ENCODE measurements at regions not wholly inside any gene's neighbourhood (a gene's known extent, or its start where the extent isn't known, plus 50 kb on each side); places are given as distances from the start of the nearest gene placed in this dataset.

DNA sequence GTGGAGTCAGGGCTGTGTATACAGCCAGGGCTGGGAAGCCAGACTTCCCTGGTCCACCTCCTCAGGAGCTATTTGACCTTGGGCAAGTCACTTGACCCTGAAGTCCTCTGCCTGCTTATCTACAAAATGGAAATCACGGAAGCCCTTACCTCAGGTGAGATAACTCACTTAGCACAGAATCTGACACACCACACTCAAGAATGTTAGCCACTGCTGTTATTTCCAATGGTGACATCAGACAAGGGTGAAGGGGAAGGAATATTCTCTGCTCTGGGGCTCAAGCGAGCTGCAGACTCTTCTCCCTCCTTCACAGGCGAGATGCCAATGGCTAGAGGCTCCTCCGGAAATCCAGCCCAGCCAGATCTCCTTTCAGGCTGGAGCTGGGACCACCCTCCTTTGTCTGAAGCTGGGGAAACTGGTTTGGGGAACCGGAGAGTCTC lies 189.6 kb downstream of the HAUS1 start:
- DNase-seq (ENCODE audit: low read depth in 2 of 2, low spot score in 1 of 2), result no peak

DNA sequence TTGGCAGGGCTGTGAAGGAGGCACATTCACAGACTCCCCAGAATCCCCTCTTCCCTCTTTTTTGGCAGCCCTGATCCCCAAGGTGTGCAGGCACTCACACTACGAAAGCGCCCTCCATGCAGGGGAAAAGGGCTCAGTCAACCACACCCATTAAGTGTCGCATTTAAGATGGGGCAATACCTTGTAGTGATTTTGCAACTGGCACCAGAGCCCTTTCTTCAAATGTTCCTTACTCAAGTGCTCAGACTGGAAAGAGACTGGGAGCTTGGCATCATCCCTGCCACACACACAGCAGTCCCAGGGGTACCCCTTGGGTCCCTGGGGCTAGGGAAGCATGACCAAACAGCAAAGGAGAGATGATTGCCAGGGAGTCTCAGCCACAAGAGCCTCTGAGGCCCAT lies 190.1 kb downstream of the HAUS1 start:
- no peak for DNase-seq (ENCODE audit: low read depth in 2 of 2, low spot score in 1 of 2)

DNA sequence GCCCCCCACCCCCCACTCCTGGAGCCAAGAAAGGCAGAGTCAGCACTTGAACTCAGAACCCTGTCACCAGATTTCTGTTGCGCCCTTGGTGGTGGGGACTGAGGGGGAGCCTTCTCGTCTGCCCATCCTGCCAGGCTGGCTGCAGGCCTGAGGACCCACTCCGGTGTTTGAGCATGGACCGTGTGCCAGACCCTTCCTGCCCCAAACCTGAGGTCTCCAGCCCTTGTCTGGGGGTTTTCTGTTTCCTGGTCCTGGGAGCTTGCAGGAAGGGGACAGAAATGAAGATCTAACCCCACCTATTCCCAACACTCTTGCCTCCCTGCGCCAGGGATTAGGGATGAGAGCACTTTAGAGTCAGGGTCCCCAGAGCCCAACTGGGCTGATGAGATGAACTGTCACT lies 190.6 kb downstream of the HAUS1 start:
- DNase-seq (ENCODE audit: low read depth in 2 of 2, low spot score in 1 of 2), result no peak

DNA sequence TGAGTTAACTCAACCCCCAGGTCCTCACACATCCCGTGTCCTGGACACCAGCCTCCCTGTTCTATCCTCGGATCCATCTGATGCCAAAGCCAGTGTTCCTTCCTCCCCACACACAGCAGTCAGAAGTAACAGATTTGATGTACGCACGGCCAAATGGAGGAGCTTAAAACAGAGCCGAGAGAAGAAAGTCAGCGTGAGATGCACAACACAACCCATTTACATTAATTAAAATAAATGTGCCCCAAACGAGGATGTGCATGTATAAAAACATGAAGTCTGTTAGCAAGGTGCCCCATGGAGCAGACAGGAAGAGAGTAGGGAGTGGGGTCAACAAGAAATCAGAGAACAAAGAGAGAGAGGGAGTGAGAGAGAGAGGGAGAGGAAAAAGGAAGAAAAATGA lies 191.2 kb downstream of the HAUS1 start:
- no peak for DNase-seq (ENCODE audit: low read depth in 2 of 2, low spot score in 1 of 2)

DNA sequence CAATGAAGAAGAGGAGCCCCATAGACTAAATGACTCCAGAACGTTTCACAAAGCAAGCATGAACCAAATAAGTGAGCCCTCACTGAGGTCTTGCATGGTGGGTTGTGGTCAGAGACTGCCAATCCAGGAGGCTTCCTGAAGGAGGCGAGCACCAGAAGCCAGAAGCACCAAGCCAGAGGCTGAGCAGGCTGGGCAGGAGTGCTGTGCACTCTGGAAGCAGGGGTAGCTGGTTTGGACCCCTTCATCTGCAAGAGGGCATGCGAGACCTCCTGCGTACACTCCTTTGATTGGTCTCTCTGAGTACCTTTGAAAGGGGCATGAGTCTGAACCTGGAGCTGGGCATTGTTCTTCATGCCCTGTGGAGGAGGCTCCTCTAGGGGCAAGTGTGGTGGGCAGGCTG lies 192.5 kb downstream of the HAUS1 start:
- no peak for DNase-seq (ENCODE audit: low read depth in 2 of 2, low spot score in 1 of 2)

DNA sequence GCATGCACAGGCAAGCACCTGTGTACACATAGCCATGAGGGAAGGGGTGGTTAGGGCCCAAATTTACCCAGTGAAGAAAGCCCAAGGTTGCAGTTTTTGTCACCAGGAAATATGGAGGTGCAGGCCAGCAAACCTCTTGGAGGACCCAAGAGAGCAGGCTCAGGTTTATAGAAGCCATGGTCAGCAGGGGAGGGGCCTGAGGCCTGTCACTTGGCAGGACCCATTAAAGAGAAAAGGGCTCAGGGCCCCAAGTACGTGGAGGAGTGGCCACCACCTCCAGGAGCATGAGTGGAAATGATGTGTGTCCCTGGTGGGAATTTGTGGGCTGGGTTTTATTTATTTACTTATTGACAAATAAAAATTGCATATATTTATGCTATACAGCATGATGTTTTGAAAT lies 192.9 kb downstream of the HAUS1 start:
- no peak for DNase-seq (ENCODE audit: low read depth in 2 of 2, low spot score in 1 of 2)

DNA sequence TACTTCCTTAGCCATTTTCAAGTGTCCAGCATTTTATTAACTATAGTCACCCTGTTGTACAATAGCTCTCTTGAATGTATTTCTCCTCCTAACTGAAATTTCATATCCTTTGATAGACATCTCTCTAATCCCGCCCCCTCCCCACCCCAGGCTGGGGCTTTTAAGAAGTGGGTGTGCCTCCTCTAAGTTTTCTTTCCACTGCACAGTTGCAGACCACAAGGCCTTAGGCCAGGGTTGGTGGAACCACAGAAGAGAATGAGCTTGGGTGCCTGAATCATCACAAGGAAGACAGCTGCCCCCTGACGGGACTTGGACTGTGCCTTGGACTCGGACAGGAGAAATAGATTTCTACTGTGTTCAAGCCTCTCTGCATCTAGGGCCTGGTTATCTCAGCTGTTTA lies 193.4 kb downstream of the HAUS1 start:
- no peak for DNase-seq (ENCODE audit: low read depth in 2 of 2, low spot score in 1 of 2)

DNA sequence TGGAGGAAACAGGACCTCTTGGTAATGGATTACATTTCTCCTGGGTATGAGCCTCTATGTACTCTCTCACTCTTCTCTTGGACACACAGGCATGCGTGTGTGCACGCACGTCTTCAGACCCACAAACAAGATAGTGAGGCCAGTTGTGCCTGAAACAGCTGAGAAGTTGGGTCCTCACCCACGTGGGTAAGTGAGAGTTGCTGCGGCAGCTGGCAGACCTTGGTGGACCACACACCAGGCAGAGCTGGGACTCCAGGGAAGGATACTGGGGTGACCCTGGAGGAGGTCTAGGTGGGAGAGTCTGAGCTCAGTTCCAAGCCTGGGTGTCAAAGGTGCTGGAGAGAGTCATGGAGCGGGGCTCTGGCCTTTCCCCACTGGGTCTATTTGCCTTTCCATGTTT lies 194.3 kb downstream of the HAUS1 start:
- DNase-seq (ENCODE audit: low read depth in 2 of 2, low spot score in 1 of 2), result no peak

DNA sequence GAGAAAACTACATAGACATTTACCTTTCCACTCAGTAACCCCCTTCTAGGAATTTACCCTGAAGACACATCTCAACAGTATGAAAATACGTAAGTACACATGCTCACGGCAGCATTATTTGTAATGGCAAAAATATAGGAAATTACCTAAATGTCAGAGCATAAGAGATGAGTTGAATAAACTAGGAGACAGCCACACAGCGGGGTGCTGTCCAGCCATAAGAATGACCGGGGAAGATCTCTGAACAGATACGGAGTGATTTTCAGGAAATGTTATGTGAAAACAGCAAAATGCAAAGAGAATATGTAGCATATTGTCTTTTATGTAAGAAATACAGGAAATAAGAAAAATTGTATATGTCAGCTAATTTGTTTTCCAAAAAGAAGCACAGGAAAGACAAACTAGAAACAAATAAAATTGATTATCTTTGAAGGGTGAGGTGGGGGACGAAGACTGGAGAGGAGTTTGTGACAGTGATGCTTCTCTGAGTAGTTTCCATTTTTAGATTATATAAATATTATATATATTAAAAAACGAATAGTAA lies 195.4 kb downstream of the HAUS1 start:
- no peak for DNase-seq (ENCODE audit: low read depth in 2 of 2, low spot score in 1 of 2)

DNA sequence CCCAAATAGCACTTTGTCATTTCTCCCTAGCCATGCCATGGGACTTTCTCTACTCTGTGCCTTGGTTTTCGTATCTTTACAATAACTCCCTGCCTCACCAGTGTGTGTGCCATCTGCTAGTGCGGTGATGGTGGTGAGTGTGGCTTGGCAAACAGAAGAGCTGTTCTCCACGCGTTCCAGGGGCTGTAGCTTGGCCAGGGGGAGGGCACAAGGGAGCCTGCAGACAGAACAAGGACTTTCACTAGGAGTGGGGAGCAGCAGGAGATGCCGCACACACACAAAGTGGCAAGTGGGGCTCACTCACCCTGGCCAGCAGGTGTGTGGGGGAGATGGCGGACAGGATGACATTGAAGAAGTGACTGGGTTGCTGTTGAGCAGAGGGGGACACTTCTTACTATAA lies 196.9 kb downstream of the HAUS1 start:
- no peak for DNase-seq (ENCODE audit: low read depth in 2 of 2, low spot score in 1 of 2)

DNA sequence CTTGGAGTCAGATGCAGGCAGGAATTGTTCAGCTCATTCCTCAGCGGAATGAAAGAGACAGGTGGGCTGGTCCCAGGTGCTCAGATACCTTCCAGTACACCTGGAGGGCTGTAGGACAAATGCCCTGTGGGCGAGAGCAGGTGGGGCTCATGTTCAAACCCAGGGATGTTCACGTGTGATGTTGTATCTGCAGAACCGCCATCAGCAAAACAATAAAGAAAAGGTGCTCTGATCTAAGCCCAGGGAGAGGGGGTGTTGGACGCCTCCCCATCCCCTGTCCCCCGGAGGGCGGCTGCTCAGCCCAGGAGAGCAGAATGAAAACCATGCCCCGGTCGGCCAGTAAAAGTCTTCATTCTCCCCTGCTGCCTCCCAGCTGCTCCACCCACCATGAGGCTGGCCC lies 197.4 kb downstream of the HAUS1 start:
- no peak for DNase-seq (ENCODE audit: low read depth in 2 of 2, low spot score in 1 of 2)

DNA sequence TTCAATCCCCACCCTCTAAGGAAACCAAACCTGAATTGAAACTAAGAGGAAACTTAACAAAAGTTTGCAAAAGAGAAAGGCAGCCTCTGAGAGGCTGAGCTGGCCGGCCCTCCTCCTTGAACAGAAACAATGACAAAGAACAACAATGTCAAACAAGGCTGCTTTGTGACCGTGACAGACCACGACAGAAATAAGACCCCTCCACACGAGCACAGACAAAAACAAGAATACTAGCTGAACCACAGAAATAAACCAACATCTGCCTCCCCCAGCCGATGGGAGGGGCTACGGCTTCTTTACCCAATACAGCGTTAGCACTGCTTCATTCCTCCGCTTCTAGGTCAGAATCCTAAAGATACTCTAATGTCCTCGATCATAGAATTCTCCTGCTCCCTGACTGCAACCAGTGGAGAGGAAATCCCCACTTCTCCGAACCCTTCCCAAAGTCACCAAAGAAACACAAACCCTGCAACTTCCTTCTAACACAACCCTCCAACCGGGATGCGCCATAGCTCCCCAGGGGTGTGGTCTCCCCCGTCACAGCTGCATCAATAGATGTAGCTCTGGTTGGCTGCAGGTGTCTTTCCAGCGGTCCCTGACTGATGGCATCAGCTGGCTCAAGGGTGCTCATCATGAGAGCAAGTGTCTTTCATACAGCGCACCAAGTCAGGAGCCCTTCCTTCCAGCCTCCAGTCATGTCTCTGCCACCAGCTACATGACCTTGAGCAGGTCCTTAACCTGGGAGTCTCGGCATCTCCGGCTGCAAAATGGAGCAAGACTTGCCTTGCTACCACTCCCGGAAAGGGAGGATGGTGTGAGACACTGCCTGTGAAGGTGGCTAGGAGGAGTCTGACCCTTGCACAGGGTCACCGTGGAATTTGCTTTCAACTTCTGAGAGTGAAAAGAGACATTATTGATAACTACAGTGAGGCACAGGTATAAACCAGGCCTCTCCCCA lies 198.6 kb downstream of the HAUS1 start:
- DNase-seq (ENCODE audit: low read depth in 2 of 2, low spot score in 1 of 2), result no peak

DNA sequence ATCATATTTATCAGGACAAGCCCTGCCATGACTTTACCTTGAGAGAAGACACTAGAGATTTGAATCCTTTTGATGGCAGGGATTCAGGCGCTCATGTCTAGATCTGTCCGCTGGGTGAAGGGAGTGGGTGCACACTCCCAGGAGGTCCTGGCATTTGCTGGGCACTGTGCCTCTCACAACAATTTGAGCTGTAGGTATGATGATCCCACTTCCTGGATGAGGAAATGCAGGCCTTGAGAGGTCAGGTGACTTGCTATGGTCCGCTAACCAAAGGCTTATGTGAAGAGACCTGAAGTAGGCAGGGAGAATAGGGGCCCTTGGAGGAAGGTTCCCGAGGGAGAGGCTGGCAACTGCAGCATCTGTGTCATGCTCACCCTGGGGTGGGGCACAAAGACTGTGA lies 206.1 kb downstream of the HAUS1 start:
- no peak for DNase-seq (ENCODE audit: low read depth in 2 of 2, low spot score in 1 of 2)

DNA sequence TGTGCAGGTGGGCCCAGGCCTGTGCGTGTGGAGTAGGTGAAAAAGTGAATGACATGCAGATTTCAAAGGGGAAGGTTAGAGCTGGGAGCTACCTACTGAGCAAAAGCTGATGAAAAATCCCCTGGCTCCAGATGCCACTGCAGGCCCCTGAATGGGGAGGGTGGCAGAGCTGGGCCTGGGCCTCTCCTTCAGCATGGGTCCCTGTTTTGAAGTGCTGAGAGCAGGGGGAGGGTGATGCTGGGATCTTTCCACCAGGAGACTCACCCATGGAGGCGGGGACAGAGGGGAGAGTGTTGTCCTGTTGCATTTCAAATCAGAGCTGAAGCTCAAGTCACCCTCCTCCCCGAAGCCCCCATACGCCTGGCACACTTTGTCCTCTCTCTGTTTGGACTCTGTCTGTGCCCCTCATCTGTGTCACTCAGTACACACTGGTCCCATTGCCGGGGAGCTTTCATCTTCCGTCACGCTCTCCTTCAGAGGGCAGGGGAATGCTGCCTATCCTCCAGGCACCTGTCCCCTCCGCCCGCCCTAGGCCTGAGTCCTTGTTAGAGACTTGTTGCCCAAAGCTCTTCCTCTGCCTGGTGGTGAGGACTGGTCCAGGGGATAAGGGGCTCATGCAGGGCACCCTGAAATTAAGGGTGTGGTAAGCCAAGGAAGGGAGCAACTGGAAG lies 206.6 kb downstream of the HAUS1 start:
- no peak for DNase-seq (ENCODE audit: low read depth in 2 of 2, low spot score in 1 of 2)

DNA sequence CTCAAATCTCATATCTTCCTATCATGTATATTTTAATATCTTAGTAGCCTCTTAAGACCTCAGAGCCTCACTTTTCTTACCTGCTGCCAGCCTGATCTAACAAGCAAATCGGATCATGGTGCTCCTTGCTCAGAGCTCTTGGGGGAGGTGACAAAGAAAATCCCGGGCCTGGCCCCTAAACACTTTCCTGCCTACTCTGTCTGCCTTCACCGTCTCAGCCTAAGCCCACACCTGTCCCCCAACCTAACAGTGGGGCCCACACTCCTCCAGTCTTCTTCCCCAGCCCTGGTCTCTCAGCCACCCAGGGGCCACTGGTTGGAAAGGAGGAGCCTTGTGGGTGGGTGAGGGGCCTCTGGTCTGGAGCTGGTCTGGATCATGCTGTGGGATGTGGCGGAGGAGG lies 207.3 kb downstream of the HAUS1 start:
- DNase-seq (ENCODE audit: low read depth in 2 of 2, low spot score in 1 of 2), result no peak

DNA sequence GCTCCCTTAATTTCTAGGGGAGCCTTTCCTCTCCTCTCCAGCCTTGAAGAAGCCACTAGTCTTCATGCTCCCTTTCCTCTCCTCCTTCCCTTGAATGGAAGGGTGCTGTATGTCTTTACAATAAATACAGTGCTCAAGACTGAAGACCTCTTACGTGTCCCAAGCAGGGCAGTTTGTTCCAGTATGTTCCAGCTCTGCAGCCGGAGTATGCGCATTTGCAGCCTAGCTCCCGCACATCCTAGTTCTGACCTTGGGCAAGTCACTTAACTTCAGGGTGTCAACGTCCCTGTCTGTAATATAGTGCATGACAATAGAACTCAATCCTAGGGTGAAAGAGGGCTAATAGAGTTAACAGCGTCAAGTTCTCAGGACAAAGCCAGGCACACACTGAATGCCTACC lies 208.0 kb downstream of the HAUS1 start:
- no peak for DNase-seq (ENCODE audit: low read depth in 2 of 2, low spot score in 1 of 2)

DNA sequence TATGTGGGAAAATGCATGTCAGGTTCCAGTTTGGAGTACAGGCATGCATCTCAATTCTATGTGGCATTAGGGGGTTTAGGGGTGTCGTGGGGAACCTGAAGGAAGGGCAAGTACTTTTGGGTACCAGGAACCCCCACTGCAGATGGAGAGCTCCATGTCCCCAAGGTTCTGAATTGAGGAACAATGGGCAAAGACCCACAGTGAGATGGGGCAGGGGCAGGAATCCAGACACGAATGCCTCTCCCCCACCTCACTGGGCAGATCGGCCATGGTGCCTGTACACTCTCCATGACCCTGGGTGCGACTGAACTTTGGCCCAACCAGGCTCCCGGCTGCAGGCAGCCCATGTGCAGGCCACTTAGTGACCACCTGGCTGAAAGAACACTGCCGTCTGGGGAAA lies 209.3 kb downstream of the HAUS1 start:
- DNase-seq (ENCODE audit: low read depth in 2 of 2, low spot score in 1 of 2), result no peak

DNA sequence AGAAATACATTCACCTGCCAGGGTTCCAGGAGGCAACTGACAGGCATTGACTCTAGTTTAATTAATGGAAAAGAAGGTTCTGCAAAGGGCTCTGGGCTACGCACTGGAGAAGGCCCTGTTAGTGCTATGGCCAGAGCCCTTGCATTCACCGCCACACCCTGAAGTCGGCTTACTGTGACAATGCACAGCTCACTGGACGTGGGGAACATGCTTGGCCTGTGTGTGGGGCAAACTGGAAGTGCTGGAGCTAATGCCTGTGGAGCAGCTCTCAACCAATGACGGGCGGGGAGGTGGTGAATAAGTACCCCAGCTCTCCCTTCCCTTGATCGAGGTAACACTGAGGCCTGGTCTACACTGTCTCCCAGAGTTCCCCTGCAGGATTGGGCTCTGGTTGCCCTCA lies 209.8 kb downstream of the HAUS1 start:
- DNase-seq (ENCODE audit: low read depth in 2 of 2, low spot score in 1 of 2), result no peak

DNA sequence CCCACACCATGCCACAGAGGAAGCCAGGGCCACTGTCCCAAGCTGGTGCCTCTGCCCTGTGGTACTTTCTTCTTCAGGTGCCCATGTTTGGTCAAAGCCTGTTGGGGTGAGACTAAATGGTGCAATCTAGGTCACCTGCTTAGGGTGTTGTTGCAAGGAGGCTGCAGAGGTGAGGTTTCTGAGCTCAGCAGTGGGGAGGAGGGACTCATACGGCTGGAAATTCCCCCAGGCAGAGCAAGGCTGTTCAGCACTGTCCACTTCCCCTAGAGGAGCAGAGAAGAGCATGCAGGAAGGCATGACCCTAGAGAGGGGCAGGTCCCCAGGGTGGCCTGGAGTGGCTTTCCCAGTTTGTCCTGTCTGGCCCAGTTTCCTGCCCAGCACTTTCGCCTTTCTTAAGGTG lies 211.0 kb downstream of the HAUS1 start:
- no peak for DNase-seq (ENCODE audit: low read depth in 2 of 2, low spot score in 1 of 2)

DNA sequence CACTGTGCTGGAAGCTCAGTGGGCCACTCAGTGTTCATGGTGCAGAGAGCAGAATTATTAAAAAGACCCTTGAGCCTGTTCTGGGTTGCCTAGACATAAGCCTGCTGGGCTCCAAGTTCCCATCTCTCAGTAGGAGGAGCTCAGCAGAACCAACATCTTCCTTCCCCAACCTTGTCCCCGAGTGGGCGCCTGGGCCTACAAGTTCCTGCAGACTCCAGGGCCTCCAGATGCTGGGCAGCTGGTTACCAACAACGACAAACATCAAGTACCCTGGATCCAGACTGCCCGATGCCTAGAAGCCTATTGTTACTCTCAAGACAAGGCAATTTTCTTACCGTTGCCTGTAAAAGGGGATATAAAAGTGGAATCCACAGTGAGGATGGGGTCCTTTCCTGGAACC lies 214.2 kb downstream of the HAUS1 start:
- no peak for DNase-seq (ENCODE audit: low read depth in 2 of 2, low spot score in 1 of 2)

DNA sequence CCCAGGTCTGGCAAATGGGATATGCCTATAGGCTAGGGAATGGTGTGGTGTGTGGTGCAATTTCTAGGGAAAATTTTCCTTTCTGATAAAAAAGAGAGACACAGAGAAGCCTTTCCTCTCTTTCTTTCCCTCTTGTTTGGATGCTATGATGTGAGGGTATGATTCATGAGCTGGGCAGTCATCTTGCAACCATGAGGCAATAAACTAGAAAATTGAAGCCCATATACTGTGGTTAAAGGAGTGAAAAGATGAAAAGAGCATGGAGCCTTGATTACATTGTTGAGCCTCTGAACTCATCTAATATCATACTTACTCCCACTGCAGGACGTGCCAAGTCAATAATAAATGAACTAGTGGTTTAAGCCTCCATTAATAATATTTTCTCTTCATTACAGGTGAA lies 215.6 kb downstream of the HAUS1 start:
- no peak for DNase-seq (ENCODE audit: low read depth in 2 of 2, low spot score in 1 of 2)

DNA sequence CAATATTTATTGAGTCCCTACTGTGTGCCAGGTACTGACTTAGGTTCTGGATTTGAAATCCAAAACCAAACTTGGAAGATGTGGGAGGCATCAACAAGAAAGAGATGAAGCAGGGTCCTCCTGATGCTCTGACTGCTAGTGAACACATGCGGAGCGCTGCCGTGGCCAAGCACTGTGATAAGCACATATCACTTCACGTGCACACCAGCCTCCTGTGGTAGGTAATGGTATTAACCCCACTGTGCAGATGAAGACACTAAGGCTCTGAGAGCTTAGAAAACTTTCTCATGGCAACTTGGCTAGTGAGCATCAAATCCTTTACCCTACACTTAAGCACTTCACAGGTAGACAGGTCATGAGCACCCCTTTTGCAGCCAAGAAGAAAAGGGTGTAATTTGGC lies 216.1 kb downstream of the HAUS1 start:
- no peak for DNase-seq (ENCODE audit: low read depth in 2 of 2, low spot score in 1 of 2)
